ENCODE measurements at regions not wholly inside any gene's neighbourhood (a gene's known extent, or its start where the extent isn't known, plus 50 kb on each side); places are given as distances from the start of the nearest gene placed in this dataset.
"Not testable (repeated sequence)": the region's sequence is repeated elsewhere in the genome, so short reads cannot be mapped to it uniquely, and the experiment has no call there.

- no peak for DNase-seq
These were observed 989.8 kb downstream of the ADGRL2 start for GRCh38 chr1:82790556-82790955.

- DNase-seq, result no peak
These were observed 987.9 kb downstream of the ADGRL2 start for GRCh38 chr1:82788660-82789059.

- DNase-seq, result no peak
These were observed 987.3 kb downstream of the ADGRL2 start for GRCh38 chr1:82788038-82788437.

DNA sequence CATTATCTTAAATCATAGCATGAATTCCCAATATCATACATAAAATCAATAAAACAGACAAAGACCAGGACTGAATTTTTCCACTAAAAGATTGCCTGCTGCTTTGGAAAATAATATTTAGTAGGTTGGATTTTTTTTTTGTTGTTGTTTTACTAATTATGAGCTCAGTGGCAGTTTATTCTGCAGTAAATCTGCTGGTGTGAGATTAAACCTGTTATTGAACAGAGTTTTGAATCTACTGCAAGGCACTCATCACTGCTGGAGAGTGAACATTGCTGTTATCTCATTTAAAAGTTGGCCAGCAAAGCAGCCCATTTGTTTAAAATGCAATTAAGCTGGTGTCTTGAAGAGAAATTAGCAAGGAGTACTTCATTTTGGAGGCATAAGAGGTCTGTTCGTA, 986.1 kb downstream of the ADGRL2 start:
- DNase-seq, result no peak

DNA sequence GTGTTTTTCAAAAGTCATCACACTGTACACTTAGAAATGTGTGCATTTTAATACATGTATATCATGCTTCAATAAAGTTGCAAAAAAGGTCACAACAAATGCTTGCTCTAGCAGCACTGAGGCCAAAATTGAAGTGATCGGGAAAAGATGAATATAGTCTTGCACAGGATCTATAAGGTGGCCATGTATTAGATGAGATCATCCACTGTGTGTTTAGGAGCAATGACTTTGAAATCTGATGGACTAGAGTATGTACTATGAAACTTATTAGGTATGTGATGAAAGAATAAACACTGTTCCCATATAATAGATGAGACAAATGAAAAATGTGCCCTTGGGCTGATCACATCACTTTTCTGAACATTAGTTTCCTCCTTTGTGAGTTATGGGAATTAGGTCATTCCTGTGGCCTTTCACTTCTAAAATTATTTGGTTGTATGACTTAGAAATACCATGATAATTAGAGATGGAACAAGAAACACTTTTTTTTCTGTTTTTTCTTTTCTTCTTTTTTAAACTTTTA, 984.6 kb downstream of the ADGRL2 start:
- no peak for DNase-seq

GRCh38 chr1:82783044-82783443, 982.3 kb downstream of the ADGRL2 start:
- DNase-seq, result no peak

DNA sequence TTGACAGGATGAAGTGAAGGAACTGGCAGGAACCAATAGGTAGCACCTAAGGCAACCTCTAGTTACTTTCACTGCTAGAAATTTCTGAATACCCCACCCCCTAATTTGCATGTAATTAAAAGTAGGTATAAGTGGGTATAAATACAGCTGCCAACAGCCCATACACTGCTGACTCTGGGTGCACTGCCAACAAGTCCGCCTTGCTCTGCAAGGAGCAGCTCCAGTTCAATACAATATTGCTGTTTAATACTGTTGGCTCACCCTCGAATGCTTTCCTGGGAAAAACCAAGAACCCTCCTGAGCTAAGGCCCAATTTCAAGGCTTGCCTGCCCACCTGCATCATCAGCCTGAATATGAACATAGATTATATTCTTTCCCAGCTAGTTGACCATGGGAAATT, 981.9 kb downstream of the ADGRL2 start:
- DNase-seq, result no peak

GRCh38 chr1:82778612-82779011, 977.9 kb downstream of the ADGRL2 start:
- DNase-seq, result no peak

- DNase-seq, result no peak
These were observed 976.5 kb downstream of the ADGRL2 start for GRCh38 chr1:82777240-82777639.

DNA sequence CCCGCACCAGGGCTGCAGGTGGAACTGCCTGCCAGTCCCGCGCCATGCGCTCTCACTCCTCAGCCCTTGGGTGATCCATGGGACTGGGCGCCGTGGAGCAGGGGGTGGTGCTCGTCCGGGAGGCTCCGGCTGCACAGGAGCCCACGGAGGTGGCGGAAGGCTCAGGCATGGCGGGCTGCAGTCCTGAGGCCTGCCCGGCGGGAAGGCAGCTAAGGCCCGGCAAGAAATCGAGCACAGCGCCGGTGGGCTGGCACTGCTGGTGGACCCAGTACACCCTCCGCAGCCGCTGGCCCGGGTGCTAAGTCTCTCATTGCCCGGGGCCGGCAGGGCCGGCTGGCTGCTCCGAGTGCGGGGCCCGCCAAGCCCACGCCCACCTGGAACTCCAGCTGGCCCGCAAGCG, 976.0 kb downstream of the ADGRL2 start:
- not testable (repeated sequence) for DNase-seq

- no peak for DNase-seq
These were observed 974.8 kb downstream of the ADGRL2 start for GRCh38 chr1:82775406-82776000.

DNA sequence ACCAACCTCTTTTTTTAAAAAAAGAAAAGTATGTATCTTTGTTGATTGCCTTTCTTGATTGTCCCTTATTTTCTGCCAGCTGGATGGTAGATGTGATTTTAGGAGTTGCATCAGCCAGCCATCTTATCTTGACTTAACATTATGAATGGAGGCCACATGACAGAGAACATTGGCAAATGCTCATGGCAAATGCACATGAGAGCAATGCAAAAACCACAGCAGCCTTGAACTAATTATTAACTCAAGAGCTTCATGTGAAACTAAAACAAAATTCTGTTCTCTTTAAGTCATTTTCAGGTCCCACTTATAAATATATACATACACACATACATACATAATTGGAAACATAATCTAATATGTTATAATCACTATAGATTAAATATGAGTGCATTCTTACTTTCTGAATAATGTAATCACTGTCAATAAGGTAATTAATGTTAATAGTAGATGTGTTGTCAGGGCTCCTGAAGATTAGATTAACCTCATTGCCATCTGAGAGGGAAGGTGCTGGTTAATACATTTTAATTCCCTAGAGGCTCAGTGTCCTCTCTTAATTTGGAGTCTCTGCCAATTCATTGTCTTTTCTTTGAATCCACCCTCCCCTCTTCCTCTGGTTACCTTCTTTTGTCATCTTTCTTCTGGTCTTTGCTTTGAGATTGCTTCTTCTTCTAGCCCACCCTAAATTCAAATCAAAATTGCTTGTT, 962.2 kb downstream of the ADGRL2 start:
- no peak for DNase-seq

DNA sequence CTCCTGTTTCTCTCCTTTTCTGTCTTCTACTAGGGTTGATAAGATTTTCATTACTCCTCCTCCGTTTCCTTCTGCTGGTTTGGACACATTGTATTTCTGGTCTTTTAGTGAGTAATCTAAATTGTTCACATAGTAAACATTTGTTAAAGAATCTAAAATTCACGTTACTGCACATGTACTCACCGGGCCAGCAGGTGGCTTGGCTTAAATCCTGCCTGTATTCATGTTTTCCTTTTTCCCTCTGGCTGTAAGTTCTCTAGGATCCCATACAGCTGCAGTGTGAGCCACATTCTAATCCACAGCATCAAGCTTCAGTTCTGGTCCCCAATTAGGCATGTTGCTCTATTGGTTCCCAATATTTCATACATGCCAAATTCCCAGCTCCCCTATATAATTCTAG, 958.3 kb downstream of the ADGRL2 start:
- no peak for DNase-seq

- no peak for DNase-seq
These were observed 954.9 kb downstream of the ADGRL2 start for GRCh38 chr1:82755671-82756070.

GRCh38 chr1:82755191-82755590, 954.5 kb downstream of the ADGRL2 start:
- no peak for DNase-seq

- no peak for DNase-seq
These were observed 951.3 kb downstream of the ADGRL2 start for GRCh38 chr1:82752046-82752445.

DNA sequence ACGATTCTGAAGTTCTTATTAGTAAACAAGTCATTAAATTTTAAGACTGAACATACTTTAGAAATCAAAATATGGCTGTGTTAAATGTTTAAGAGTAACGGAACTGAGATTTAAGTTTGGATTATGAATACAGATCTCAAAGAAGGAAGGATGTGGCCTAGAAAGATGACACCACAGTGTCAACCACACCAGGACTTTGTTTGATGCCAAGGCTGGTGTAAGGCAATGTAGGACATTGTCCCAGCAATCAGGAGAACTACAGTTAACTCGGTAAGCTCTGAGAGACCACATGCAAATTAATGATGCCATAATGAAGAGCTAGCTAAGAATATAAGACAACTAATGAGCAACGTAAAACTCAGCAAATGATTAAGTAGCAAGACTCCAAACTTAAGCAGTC, 932.9 kb downstream of the ADGRL2 start:
- DNase-seq, result no peak

GRCh38 chr1:82731216-82731615, 930.5 kb downstream of the ADGRL2 start:
- DNase-seq, result no peak

DNA sequence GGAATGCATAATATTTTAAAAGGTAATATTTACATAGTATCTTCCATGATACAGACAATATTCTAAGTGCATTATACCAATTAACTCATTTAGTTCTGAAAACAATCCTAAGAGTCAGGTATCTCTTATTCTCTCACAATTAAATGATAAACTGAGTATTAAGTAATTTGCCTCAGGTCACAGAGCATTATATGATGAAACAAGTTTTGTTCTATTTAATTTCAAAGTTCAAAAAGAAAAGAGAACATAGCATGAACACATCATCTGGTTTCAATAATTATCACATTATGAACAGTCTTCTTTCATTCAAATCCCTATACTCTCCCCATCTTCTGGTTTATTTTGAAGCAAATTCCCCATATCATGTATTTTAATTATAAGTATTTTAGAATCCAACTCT, 927.5 kb downstream of the ADGRL2 start:
- DNase-seq, result no peak

DNA sequence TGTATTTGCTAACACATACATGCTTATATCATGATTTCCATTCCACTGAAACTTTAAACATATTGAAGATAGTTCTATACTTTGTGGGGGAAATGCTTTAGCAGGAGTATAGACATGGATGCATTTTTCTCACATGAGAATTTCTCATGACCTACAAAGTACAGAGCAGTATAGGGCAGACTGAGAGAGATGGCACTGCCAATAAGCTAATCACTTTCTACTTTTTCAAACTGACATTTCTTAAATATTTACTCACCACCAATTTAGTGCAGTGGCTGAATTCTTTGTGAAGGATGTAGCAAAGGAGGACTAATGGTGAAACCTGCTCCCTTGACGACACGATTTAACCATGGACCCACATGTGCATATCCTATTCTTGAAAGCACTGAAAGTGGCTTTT, 923.5 kb downstream of the ADGRL2 start:
- no peak for DNase-seq

GRCh38 chr1:82722608-82723007, 921.9 kb downstream of the ADGRL2 start:
- DNase-seq, result no peak

- DNase-seq, result no peak
These were observed 921.0 kb downstream of the ADGRL2 start for GRCh38 chr1:82721702-82722101.

DNA sequence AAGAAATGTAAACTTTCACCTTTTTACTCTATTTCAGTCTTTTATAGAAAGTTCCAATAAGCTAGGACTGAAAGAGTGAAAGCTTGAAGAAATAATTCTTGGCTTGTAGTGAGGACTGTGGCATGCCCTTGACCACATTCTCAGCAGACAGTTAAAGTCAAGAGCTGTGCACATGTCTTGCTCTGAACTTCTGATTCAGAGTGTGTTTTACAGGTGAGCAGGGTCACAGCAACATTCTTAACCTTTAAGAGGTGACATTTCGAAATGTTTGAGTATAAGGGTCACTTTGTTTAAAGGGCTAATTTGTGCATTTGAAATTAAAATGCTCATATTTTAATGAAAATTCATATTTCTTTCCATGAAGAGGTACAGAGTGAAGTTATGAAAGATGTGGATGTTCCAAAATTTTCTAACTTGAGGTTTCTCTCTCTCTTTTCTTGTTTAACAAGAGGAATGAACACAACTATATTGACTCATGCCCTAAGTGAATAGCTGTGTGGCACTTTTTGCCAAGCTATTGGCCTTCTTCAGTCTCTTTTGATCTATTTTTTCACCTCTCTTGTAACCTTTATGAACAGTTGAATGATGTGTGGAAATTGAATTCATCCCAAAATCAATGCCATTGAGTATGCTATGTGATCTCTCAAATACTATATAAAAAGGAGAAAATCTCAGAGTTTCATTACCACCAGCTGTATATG, 918.1 kb downstream of the ADGRL2 start:
- no peak for DNase-seq

DNA sequence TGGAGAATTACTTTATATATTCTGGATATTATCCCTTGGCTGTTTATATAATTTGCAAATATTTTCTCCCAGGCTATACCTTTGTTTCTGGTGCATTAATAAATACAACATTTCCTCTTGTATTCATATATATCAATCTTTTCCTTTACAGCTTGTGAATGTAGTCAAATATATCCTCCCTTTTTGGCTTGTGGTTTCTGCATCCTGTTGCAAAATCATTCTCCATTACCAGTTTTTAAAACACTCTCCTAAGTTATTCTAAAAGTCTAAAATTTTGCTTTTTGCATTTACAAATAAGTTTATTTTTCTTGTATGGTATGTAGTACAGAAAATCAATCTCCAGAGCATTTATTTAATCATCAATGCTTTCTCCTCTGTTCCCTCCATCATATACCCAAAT, 909.4 kb downstream of the ADGRL2 start:
- DNase-seq, result no peak

Measured in inflammatory macrophage treated with lipopolysaccharide for 4 hours (primary cell).